Ishikawa (cell line): ENCODE measurements at regions not wholly inside any gene's neighbourhood (a gene's known extent, or its start where the extent isn't known, plus 50 kb on each side); places are given as distances from the start of the nearest gene placed in this dataset.

Source experiments
- CEBPB ChIP-seq: IDR thresholded peaks from 2 replicates; pipeline ENCODE4 v1.6.1; 2012
- CREB1 ChIP-seq: IDR thresholded peaks from 2 replicates; pipeline ENCODE4 v1.6.1; 2012; ENCODE audit warnings: low read depth
- EGR1 ChIP-seq: IDR thresholded peaks from 2 replicates; pipeline ENCODE4 v1.6.1; 2012
- EP300 ChIP-seq: IDR thresholded peaks from 2 replicates; pipeline ENCODE4 v1.6.1; 2012; ENCODE audit warnings: borderline replicate concordance
- FOXM1 ChIP-seq: IDR thresholded peaks from 2 replicates; pipeline ENCODE4 v1.6.1; 2012; ENCODE audit warnings: low read depth, borderline replicate concordance
- NFIC ChIP-seq: IDR thresholded peaks from 2 replicates; pipeline ENCODE4 v1.6.1; 2012
- RAD21 ChIP-seq: IDR thresholded peaks from 2 replicates; pipeline ENCODE4 v1.6.1; 2012; ENCODE audit warnings: low read depth
- TAF1 ChIP-seq: IDR thresholded peaks from 2 replicates; pipeline ENCODE4 v1.6.1; 2012; ENCODE audit warnings: low read depth, mild to moderate bottlenecking
- TCF12 ChIP-seq: IDR thresholded peaks from 2 replicates; pipeline ENCODE4 v1.6.1; 2012; ENCODE audit warnings: low read depth
- TEAD4 ChIP-seq: IDR thresholded peaks from 2 replicates; pipeline ENCODE4 v1.6.1; 2012
- YY1 ChIP-seq: IDR thresholded peaks from 2 replicates; pipeline ENCODE4 v1.6.1; 2012; ENCODE audit warnings: low read depth
- ZBTB7A ChIP-seq: IDR thresholded peaks from 2 replicates; pipeline ENCODE4 v1.6.1; 2012; ENCODE audit warnings: low read depth
- TF ChIP-seq, protein P1 (sequence below): IDR thresholded peaks from 2 replicates; pipeline ENCODE4 v1.6.1; 2012; ENCODE audit warnings: low read depth, mild to moderate bottlenecking
- TF ChIP-seq, protein P2 (sequence below): IDR thresholded peaks from 2 replicates; pipeline ENCODE4 v1.6.1; 2012
- TF ChIP-seq, protein P3 (sequence below): IDR thresholded peaks from 2 replicates; pipeline ENCODE4 v1.6.1; 2012

DNA sequence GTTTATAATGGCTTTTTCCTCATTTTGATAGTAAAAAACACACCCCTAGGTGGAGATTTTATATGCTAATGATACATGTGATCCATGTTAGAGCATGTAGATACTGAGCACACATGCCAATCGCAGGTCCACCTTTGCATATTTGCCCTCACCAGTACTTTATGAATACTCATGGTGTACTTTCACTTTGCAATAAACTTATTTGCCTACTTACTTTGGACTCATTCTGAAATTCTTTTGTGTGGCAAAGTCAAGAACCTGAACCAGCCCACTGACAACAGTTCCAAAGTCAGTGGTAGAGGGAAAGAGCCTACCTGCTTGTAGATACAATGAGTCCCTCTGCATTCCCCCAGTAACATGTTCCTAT lies 58.5 kb upstream of the DHRS4 start:
- TF ChIP-seq ZBTB7A (no peak), NFIC (no peak), TCF12 (no peak), EGR1 (no peak), CREB1 (no peak), TEAD4 (no peak), EP300 (no peak), FOXM1 (no peak), TAF1 (no peak), RAD21 (no peak), YY1 (no peak), CEBPB (no peak)
- TF ChIP-seq, protein P1, sequence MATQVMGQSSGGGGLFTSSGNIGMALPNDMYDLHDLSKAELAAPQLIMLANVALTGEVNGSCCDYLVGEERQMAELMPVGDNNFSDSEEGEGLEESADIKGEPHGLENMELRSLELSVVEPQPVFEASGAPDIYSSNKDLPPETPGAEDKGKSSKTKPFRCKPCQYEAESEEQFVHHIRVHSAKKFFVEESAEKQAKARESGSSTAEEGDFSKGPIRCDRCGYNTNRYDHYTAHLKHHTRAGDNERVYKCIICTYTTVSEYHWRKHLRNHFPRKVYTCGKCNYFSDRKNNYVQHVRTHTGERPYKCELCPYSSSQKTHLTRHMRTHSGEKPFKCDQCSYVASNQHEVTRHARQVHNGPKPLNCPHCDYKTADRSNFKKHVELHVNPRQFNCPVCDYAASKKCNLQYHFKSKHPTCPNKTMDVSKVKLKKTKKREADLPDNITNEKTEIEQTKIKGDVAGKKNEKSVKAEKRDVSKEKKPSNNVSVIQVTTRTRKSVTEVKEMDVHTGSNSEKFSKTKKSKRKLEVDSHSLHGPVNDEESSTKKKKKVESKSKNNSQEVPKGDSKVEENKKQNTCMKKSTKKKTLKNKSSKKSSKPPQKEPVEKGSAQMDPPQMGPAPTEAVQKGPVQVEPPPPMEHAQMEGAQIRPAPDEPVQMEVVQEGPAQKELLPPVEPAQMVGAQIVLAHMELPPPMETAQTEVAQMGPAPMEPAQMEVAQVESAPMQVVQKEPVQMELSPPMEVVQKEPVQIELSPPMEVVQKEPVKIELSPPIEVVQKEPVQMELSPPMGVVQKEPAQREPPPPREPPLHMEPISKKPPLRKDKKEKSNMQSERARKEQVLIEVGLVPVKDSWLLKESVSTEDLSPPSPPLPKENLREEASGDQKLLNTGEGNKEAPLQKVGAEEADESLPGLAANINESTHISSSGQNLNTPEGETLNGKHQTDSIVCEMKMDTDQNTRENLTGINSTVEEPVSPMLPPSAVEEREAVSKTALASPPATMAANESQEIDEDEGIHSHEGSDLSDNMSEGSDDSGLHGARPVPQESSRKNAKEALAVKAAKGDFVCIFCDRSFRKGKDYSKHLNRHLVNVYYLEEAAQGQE: no peak
- TF ChIP-seq, protein P2, sequence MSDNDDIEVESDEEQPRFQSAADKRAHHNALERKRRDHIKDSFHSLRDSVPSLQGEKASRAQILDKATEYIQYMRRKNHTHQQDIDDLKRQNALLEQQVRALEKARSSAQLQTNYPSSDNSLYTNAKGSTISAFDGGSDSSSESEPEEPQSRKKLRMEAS: no peak
- TF ChIP-seq, protein P3, sequence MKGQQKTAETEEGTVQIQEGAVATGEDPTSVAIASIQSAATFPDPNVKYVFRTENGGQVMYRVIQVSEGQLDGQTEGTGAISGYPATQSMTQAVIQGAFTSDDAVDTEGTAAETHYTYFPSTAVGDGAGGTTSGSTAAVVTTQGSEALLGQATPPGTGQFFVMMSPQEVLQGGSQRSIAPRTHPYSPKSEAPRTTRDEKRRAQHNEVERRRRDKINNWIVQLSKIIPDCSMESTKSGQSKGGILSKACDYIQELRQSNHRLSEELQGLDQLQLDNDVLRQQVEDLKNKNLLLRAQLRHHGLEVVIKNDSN: no peak

DNA sequence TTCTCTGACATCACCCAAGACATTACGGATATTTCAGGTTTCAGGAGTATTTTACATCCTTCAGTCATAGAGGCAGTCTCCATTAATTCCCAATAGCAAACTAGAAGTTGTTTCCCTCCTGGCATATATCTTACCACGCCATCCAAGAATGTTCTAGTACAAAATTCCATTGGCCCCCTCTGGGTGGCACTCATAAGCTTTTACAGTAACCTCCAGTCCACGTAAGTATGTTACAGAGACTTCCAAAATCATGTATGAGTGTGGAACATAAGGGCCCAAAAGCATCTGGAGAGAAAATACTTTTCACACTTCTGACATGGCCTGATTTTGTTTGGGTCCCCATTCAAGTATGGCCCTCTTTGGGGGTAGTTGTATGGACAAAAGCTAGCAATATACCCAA lies 58.1 kb upstream of the DHRS4 start:
- TF ChIP-seq RAD21 (peak; percentile 23; the same call in 1 of the 2 replicates), EGR1 (no peak)

DNA sequence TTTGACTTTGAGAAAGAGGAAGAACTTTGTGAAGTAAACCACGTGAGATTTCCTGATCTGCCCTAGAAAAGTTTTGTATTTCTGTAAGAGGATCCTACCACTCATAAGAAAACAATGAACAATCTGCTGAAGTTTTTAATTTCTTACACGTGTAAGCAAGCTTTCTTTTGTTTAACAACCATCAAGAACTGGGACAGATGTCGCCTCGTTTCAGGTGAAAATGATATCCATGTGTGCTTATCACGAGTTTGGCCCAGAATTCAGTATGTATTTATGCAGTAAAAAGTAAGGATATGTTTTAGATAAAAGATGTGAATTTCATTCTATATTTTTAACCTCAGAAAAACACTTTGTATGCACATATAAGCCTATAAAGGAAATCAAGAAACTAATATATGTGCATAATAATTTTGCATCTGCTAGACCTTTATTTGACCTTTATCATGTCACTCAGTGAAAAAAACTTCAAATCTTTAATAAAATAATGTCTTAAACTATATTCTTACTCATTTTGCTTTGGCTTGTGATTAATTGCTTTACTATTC lies 56.9 kb upstream of the DHRS4 start:
- TF ChIP-seq, protein P3: no peak
- TF ChIP-seq EGR1 (no peak), YY1 (no peak), CREB1 (no peak), CEBPB (no peak)
- TF ChIP-seq, protein P2: no peak

DNA sequence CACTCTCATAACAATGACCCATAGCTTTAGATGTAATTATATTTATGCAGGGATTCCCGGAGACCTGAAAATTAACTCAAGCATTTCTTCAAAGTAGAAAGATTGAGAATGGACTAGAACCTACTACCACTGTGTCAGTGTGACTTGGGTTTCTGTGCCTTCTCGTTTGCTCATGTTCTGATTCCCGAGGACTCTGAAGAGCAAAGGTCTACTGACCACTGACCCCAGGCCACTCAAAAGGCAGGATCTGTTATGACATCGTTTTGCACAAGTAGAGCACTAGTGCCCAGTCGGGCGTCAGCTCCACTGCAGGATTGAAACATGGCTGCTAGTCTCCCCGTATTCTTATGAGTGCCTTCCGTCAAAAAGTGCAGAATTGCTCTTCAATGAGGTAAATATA lies 53.8 kb upstream of the DHRS4 start:
- TF ChIP-seq, protein P1: no peak
- TF ChIP-seq EP300 (no peak), CREB1 (no peak), YY1 (no peak), TCF12 (no peak), NFIC (no peak), RAD21 (no peak), EGR1 (no peak), CEBPB (no peak), TEAD4 (no peak), FOXM1 (no peak), TAF1 (no peak), ZBTB7A (no peak)
- TF ChIP-seq, protein P3: no peak
- TF ChIP-seq, protein P2: no peak

DNA sequence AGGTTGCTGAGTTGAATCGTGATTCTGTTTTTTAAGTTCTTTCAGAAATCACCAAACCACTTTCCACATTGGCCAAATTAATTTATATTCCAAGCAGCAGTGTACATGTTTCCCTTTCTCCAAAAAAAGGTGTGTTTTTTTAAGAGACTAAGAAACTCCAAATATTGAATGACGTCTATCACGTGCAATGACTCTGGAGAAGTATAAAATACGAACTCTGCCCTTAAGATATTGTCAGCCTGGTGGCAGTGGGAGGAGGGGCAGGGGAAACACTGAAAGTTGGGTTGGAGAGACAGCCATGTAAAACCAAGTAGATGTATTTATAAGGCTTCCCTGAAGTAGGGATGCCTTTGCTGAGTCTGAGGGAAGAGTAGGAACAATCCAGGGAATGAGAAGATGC lies 50.1 kb upstream of the DHRS4 start:
- no peak for TF ChIP-seq ZBTB7A
- TF ChIP-seq NFIC: no peak
- no peak for TF ChIP-seq TEAD4
- no peak for TF ChIP-seq TAF1
- no peak for TF ChIP-seq TCF12
- no peak for TF ChIP-seq CEBPB
- no peak for TF ChIP-seq RAD21
- TF ChIP-seq, protein P1: no peak
- TF ChIP-seq YY1: no peak
- TF ChIP-seq, protein P2: no peak
- TF ChIP-seq, protein P3: no peak
- no peak for TF ChIP-seq FOXM1
- TF ChIP-seq EP300: no peak
- no peak for TF ChIP-seq CREB1
- no peak for TF ChIP-seq EGR1
